Hepatocyte (in vitro differentiated cells): ENCODE measurements at regions not wholly inside any gene's neighbourhood (a gene's known extent, or its start where the extent isn't known, plus 50 kb on each side); places are given as distances from the start of the nearest gene placed in this dataset.
"Not testable (repeated sequence)": the region's sequence is repeated elsewhere in the genome, so short reads cannot be mapped to it uniquely, and the experiment has no call there.

ENCODE experiments used
- DNase-seq: peaks from one replicate; pipeline ENCODE4 v3.0.0-alpha.2; 2016; ENCODE audit warnings: low spot score
- H2AFZ ChIP-seq: fragments of 200-600 bp; sonication (generic); 2 replicates; pipeline ENCODE4 v1.6.0; 2016; ENCODE audit warnings: antibody characterized with exemption, mild to moderate bottlenecking
- H3K27ac ChIP-seq: fragments of 200-600 bp; sonication (generic); 2 replicates; pipeline ENCODE4 v1.5.1; 2016; ENCODE audit warnings: mild to moderate bottlenecking
- H3K27me3 ChIP-seq: fragments of 200-600 bp; sonication (generic); 2 replicates; pipeline ENCODE4 v1.6.1; 2016
- H3K36me3 ChIP-seq: fragments of 200-600 bp; sonication (generic); replicated peaks from 2 replicates; pipeline ENCODE4 v1.5.1; 2016; ENCODE audit warnings: low read depth; ENCODE audit not compliant: insufficient read depth
- H3K4me1 ChIP-seq: fragments of 200-600 bp; sonication (generic); 2 replicates; pipeline ENCODE4 v1.5.1; 2016; ENCODE audit warnings: mild to moderate bottlenecking, moderate library complexity; ENCODE audit not compliant: insufficient read depth
- H3K4me2 ChIP-seq: fragments of 200-600 bp; sonication (generic); 2 replicates; pipeline ENCODE4 v1.6.0; 2016
- H3K4me3 ChIP-seq: fragments of 200-600 bp; sonication (generic); 2 replicates; pipeline ENCODE4 v1.5.1; 2016; ENCODE audit warnings: mild to moderate bottlenecking
- H3K79me2 ChIP-seq: fragments of 200-600 bp; sonication (generic); 2 replicates; pipeline ENCODE4 v1.6.0; 2017; ENCODE audit warnings: mild to moderate bottlenecking
- H3K9me2 ChIP-seq: fragments of 200-600 bp; sonication (generic); replicated peaks from 2 replicates; pipeline ENCODE4 v1.6.0; 2017; ENCODE audit warnings: mild to moderate bottlenecking; ENCODE audit not compliant: insufficient read depth
- H3K9me3 ChIP-seq: fragments of 200-600 bp; sonication (generic); 2 replicates; pipeline ENCODE4 v1.5.1; 2016; ENCODE audit warnings: low read depth, mild to moderate bottlenecking
- H4K20me1 ChIP-seq: fragments of 200-600 bp; sonication (generic); 2 replicates; pipeline ENCODE4 v1.6.0; 2016; ENCODE audit warnings: mild to moderate bottlenecking; ENCODE audit not compliant: insufficient read depth, poor library complexity, severe bottlenecking
- EZH2 ChIP-seq: fragments of 200-600 bp; sonication (generic); IDR thresholded peaks from 2 replicates; pipeline ENCODE4 v1.6.1; 2016; ENCODE audit warnings: antibody characterized with exemption, mild to moderate bottlenecking, borderline replicate concordance
- EZH2phosphoT487 ChIP-seq: fragments of 200-600 bp; sonication (generic); IDR thresholded peaks from one replicate; pipeline ENCODE4 v1.6.1; 2018; ENCODE audit warnings: antibody characterized with exemption, mild to moderate bottlenecking, low read depth, moderate library complexity; ENCODE audit not compliant: unreplicated experiment, severe bottlenecking
- WGBS: methylation state at CpG from one replicate; pipeline ENCODE4 v1.1.6; 2016; ENCODE audit warnings: low lambda C conversion rate; ENCODE audit errors: missing lambda C conversion rate; 5-methylcytosine and 5-hydroxymethylcytosine counted together
- TF ChIP-seq, protein P1 (sequence below): fragments of 200-600 bp; sonication (generic); IDR thresholded peaks from 2 replicates; pipeline ENCODE4 v1.5.1; 2016; ENCODE audit warnings: antibody characterized with exemption, mild to moderate bottlenecking; ENCODE audit not compliant: poor library complexity

- Histone ChIP-seq H3K79me2 (no peaks in the 10 kb centered on the region), H2AFZ (no peak overlapping the region), H3K4me1 (no peaks in the 10 kb centered on the region), H3K4me3 (no peak overlapping the region), H4K20me1 (no peaks in the 10 kb centered on the region), H3K36me3 (no peaks in the 10 kb centered on the region), H3K27ac (no peak overlapping the region), H3K27me3 (no peaks in the 10 kb centered on the region), H3K9me2 (no peaks in the 10 kb centered on the region), H3K9me3 (no peaks in the 10 kb centered on the region), H3K4me2 (no peak overlapping the region)
- no peak for DNase-seq
- TF ChIP-seq EZH2 (no peak), EZH2phosphoT487 (no peak)
- 52% methylated on average over 2 of the region's 2 CpGs for WGBS
Observed at GRCh38 chr14:30242744-30243143, 315.1 kb upstream of the PRKD1 start.

GRCh38 chr14:30243207-30243606 lies 315.6 kb upstream of the PRKD1 start:
- Histone ChIP-seq H3K27ac (no peak overlapping the region), H3K4me3 (no peak overlapping the region), H3K9me3 (no peaks in the 10 kb centered on the region), H3K4me1 (no peaks in the 10 kb centered on the region), H3K4me2 (no peak overlapping the region), H3K9me2 (no peaks in the 10 kb centered on the region), H2AFZ (no peak overlapping the region), H3K36me3 (no peaks in the 10 kb centered on the region), H3K79me2 (no peaks in the 10 kb centered on the region), H4K20me1 (no peaks in the 10 kb centered on the region), H3K27me3 (no peaks in the 10 kb centered on the region)
- no peak for DNase-seq
- 93% methylated on average over 1 of the region's 1 CpG for WGBS
- TF ChIP-seq EZH2 (no peak), EZH2phosphoT487 (no peak)
- TF ChIP-seq, protein P1, sequence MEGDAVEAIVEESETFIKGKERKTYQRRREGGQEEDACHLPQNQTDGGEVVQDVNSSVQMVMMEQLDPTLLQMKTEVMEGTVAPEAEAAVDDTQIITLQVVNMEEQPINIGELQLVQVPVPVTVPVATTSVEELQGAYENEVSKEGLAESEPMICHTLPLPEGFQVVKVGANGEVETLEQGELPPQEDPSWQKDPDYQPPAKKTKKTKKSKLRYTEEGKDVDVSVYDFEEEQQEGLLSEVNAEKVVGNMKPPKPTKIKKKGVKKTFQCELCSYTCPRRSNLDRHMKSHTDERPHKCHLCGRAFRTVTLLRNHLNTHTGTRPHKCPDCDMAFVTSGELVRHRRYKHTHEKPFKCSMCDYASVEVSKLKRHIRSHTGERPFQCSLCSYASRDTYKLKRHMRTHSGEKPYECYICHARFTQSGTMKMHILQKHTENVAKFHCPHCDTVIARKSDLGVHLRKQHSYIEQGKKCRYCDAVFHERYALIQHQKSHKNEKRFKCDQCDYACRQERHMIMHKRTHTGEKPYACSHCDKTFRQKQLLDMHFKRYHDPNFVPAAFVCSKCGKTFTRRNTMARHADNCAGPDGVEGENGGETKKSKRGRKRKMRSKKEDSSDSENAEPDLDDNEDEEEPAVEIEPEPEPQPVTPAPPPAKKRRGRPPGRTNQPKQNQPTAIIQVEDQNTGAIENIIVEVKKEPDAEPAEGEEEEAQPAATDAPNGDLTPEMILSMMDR, result no peak

DNA sequence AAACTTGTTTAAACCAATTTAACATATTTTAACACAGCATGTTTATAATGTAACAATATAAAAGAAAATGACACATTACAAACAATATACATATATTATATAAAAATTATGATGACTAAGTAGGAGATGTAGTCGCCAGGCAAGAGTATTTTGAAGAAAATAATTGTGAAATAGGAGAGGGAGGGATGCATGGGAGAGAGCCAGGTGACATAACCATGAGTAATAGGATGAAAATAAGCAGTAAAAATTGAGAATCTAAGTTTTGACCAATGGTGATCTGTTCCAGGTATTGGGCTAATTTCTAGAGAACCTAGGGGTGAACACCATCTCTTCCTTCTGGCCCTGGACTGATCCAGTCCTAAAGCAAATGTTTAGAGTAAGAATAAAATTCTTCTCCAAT lies 315.2 kb upstream of the G2E3 start:
- Histone ChIP-seq H3K27me3 (no peaks in the 10 kb centered on the region), H2AFZ (no peak overlapping the region), H3K36me3 (no peaks in the 10 kb centered on the region), H3K4me2 (no peak overlapping the region), H4K20me1 (no peaks in the 10 kb centered on the region), H3K9me2 (no peaks in the 10 kb centered on the region), H3K4me3 (no peak overlapping the region), H3K79me2 (no peaks in the 10 kb centered on the region), H3K9me3 (no peaks in the 10 kb centered on the region), H3K4me1 (no peaks in the 10 kb centered on the region), H3K27ac (no peak overlapping the region)
- no peak for TF ChIP-seq EZH2phosphoT487
- 0% methylated on average over 1 of the region's 1 CpG for WGBS
- no peak for DNase-seq

DNA sequence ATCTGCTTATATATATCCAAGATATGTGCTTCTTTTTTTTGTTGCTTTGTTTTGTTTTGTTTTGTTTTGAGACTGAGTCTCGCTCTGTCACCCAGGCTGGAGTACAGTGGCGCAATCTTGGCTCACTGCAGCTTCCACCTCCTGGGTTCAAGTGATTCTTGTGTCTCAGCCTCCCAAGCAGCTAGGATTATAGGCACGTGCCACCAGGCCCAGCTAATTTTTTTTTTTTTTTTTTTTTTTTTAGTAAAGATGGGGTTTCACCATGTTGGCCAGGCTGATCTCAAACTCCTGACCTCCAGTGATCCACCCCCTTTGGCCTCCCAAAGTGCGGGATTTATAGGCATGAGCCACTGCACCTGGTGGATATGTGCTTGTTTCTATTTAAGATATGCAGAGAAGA lies 314.6 kb upstream of the G2E3 start:
- 90% methylated on average over 4 of the region's 4 CpGs for WGBS
- not testable (repeated sequence) for H4K20me1 ChIP-seq, DNase-seq, H3K27ac ChIP-seq, H3K27me3 ChIP-seq, H3K9me3 ChIP-seq, H3K36me3 ChIP-seq, H3K4me1 ChIP-seq, H2AFZ ChIP-seq, H3K79me2 ChIP-seq, H3K4me3 ChIP-seq, H3K4me2 ChIP-seq, H3K9me2 ChIP-seq

DNA sequence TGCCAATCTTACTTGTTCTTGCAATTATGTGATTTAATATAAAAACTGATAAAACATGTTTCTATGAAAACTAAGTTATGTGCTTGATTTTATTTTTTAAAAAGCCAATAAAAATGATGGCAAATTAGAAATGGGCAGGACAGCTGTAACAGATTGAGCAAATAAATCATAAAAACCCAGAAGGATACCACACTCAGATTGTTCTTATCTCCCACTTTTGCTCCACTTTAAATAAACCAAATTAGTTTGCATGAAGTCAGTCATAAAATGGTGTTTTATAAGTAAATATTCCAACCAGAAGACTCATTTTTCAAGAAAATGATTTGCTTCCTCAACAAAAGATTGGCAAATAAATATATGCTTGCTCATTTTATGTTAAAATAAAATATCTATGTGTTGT lies 307.9 kb upstream of the G2E3 start:
- no peak for TF ChIP-seq EZH2
- TF ChIP-seq EZH2phosphoT487, result no peak
- TF ChIP-seq, protein P1, result no peak
- no peak overlapping the region for H3K4me2 ChIP-seq
- H3K9me2 ChIP-seq, result no peaks in the 10 kb centered on the region
- H3K27ac ChIP-seq, result no peak overlapping the region
- DNase-seq, result no peak
- no peaks in the 10 kb centered on the region for H3K36me3 ChIP-seq
- H3K79me2 ChIP-seq, result no peaks in the 10 kb centered on the region
- H3K4me3 ChIP-seq, result no peak overlapping the region
- no peaks in the 10 kb centered on the region for H3K27me3 ChIP-seq
- H3K9me3 ChIP-seq, result no peaks in the 10 kb centered on the region
- peaks cover 12% of the 10 kb centered on the region for H3K4me1 ChIP-seq
- no peak overlapping the region for H2AFZ ChIP-seq
- H4K20me1 ChIP-seq, result no peaks in the 10 kb centered on the region
